GM10266 (cell line): ENCODE measurements at regions not wholly inside any gene's neighbourhood (a gene's known extent, or its start where the extent isn't known, plus 50 kb on each side); places are given as distances from the start of the nearest gene placed in this dataset.

Experiments used
- DNase-seq: peaks from one replicate; pipeline ENCODE4 v3.0.0; 2012; ENCODE audit errors: extremely low spot score
- CTCF ChIP-seq: IDR thresholded peaks from 2 replicates; pipeline ENCODE4 v1.5.1; 2012; ENCODE audit warnings: mild to moderate bottlenecking, low read depth; ENCODE audit not compliant: control insufficient read depth, insufficient read depth; ENCODE audit errors: missing control alignments

- DNase-seq = no peak
- no peak for TF ChIP-seq CTCF
Observed at GRCh38 chr1:178643349-178643748, 81.7 kb upstream of the RALGPS2 start.

GRCh38 chr1:178643831-178644230 is 81.2 kb upstream of the RALGPS2 start:
- no peak for DNase-seq
- no peak for TF ChIP-seq CTCF

GRCh38 chr1:178644308-178645120 is 80.5 kb upstream of the RALGPS2 start:
- DNase-seq = no peak

GRCh38 chr1:178645157-178645807 is 79.8 kb upstream of the RALGPS2 start:
- no peak for TF ChIP-seq CTCF
- DNase-seq = no peak

More at GRCh38 chr1:178644308-178645120, 80.5 kb upstream of the RALGPS2 start:
- no peak for TF ChIP-seq CTCF

- no peak for TF ChIP-seq CTCF
- no peak for DNase-seq
Observed at GRCh38 chr1:178645808-178646200, 79.2 kb upstream of the RALGPS2 start.

- no peak for DNase-seq
- TF ChIP-seq CTCF = no peak
Observed at GRCh38 chr1:178646821-178647220, 78.2 kb upstream of the RALGPS2 start.

- DNase-seq = no peak
- TF ChIP-seq CTCF = no peak
Observed at GRCh38 chr1:178648151-178648550, 76.9 kb upstream of the RALGPS2 start.
